ENCODE measurements at regions not wholly inside any gene's neighbourhood (a gene's known extent, or its start where the extent isn't known, plus 50 kb on each side); places are given as distances from the start of the nearest gene placed in this dataset.

- no peak for DNase-seq
Observed at GRCh38 chr2:2743164-2743571, 412.1 kb upstream of the MYT1L start.

GRCh38 chr2:2742726-2743125 is 411.7 kb upstream of the MYT1L start:
- H3K4me3 Mint-ChIP-seq: no peak overlapping the region
- peaks cover 2% of the 10 kb centered on the region for H3K9me3 Mint-ChIP-seq
- peaks cover 0 to 18% of the 10 kb centered on the region in 2 experiments for H3K9me3 ChIP-seq (ENCODE audit: control insufficient read depth in 1 of 2, insufficient read depth in 1 of 2, low read length in 2 of 2)
- ATAC-seq (ENCODE audit: poor library complexity) (no peak), DNase-seq (no peak)
- H3K4me3 ChIP-seq (ENCODE audit: low read length): no peak overlapping the region
- H3K27me3 ChIP-seq (ENCODE audit: control insufficient read depth in 1 of 2, insufficient read depth in 2 of 2, low read length in 2 of 2): no peaks in the 10 kb centered on the region
- H3K27me3 Mint-ChIP-seq: peaks cover 4% of the 10 kb centered on the region
- H3K4me1 ChIP-seq (ENCODE audit: insufficient read depth, low read length): no peaks in the 10 kb centered on the region
- no peak overlapping the region for H3K27ac ChIP-seq (ENCODE audit: low read depth in 1 of 2, low read length in 2 of 2)
- ChIA-PET POLR2A (no interaction called here), CTCF (no interaction called here)
- H3K4me1 Mint-ChIP-seq (ENCODE audit: low read depth): no peaks in the 10 kb centered on the region
- TF ChIP-seq, protein P1, sequence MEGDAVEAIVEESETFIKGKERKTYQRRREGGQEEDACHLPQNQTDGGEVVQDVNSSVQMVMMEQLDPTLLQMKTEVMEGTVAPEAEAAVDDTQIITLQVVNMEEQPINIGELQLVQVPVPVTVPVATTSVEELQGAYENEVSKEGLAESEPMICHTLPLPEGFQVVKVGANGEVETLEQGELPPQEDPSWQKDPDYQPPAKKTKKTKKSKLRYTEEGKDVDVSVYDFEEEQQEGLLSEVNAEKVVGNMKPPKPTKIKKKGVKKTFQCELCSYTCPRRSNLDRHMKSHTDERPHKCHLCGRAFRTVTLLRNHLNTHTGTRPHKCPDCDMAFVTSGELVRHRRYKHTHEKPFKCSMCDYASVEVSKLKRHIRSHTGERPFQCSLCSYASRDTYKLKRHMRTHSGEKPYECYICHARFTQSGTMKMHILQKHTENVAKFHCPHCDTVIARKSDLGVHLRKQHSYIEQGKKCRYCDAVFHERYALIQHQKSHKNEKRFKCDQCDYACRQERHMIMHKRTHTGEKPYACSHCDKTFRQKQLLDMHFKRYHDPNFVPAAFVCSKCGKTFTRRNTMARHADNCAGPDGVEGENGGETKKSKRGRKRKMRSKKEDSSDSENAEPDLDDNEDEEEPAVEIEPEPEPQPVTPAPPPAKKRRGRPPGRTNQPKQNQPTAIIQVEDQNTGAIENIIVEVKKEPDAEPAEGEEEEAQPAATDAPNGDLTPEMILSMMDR (IDR thresholded peaks at IDR 0.05): no peak
- no peaks in the 10 kb centered on the region for H3K36me3 ChIP-seq (ENCODE audit: insufficient read depth, low read length)
- no peaks in the 10 kb centered on the region for H3K36me3 Mint-ChIP-seq (ENCODE audit: low read depth)
- H3K27ac Mint-ChIP-seq: no peak overlapping the region
- intact Hi-C loops (cut with DNase I, micrococcal nuclease): no loop called here

More at GRCh38 chr2:2743164-2743571, 412.1 kb upstream of the MYT1L start:
- H3K4me3 Mint-ChIP-seq: no peak overlapping the region
- intact Hi-C loops (cut with DNase I, micrococcal nuclease): no loop called here
- CTCF ChIA-PET: no interaction called here
- TF ChIP-seq, protein P1 (IDR thresholded peaks at IDR 0.05): no peak
- H3K9me3 Mint-ChIP-seq: peaks cover 2% of the 10 kb centered on the region
- peaks cover 0 to 22% of the 10 kb centered on the region in 2 experiments for H3K9me3 ChIP-seq (ENCODE audit: control insufficient read depth in 1 of 2, insufficient read depth in 1 of 2, low read length in 2 of 2)
- ATAC-seq (ENCODE audit: poor library complexity): no peak
- no peaks in the 10 kb centered on the region for H3K27me3 ChIP-seq (ENCODE audit: control insufficient read depth in 1 of 2, insufficient read depth in 2 of 2, low read length in 2 of 2)
- no peak overlapping the region for H3K27ac Mint-ChIP-seq
- no peaks in the 10 kb centered on the region for H3K36me3 ChIP-seq (ENCODE audit: insufficient read depth, low read length)
- no peak overlapping the region for H3K4me3 ChIP-seq (ENCODE audit: low read length)
- no peaks in the 10 kb centered on the region for H3K4me1 ChIP-seq (ENCODE audit: insufficient read depth, low read length)
- no peak overlapping the region for H3K27ac ChIP-seq (ENCODE audit: low read depth in 1 of 2, low read length in 2 of 2)
- H3K27me3 Mint-ChIP-seq: peaks cover 4% of the 10 kb centered on the region
- POLR2A ChIA-PET: no interaction called here
- H3K4me1 Mint-ChIP-seq (ENCODE audit: low read depth): no peaks in the 10 kb centered on the region
- no peaks in the 10 kb centered on the region for H3K36me3 Mint-ChIP-seq (ENCODE audit: low read depth)

DNA sequence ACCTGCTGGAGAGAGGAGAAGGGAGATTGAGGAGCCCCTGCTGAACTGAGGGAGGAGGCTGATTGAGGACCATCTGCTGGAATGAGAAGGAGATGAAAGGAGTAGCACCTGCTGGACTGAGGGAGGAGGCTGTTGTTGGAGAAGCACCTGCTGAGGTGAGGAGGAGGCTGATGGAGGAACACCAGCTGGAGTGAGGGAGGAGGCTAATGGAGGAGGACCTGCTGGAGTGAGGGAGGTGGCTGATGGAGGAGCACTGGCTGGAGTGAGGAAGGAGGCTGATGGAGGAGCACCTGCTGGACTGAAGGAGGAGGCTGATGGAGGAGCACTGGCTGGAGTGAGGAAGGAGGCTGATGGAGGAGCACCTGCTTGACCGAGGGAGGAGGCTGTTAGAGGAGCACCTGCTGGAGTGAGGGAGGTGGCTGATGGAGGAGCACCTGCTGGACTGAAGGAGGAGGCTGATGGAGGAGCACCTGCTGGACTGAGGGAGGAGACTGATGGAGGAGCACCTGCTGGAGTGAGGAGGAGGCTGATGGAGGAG is 409.2 kb upstream of the MYT1L start:
- peaks cover 0 to 18% of the 10 kb centered on the region in 2 experiments for H3K9me3 ChIP-seq (ENCODE audit: control insufficient read depth in 1 of 2, insufficient read depth in 1 of 2, low read length in 2 of 2)
- H3K4me3 Mint-ChIP-seq: no peak overlapping the region
- no peaks in the 10 kb centered on the region for H3K36me3 Mint-ChIP-seq (ENCODE audit: low read depth)
- intact Hi-C loops (cut with DNase I, micrococcal nuclease): no loop called here
- no peak overlapping the region for H3K27ac Mint-ChIP-seq
- H3K36me3 ChIP-seq (ENCODE audit: insufficient read depth, low read length): no peaks in the 10 kb centered on the region
- no peaks in the 10 kb centered on the region for H3K4me1 ChIP-seq (ENCODE audit: insufficient read depth, low read length)
- CTCF ChIA-PET: interaction anchor here (0.7 kb wide), 1 partner anchor 198 kb away, joined by 4 read pairs; no protein-coding TSS in a partner anchor
- H3K27me3 ChIP-seq (ENCODE audit: control insufficient read depth in 1 of 2, insufficient read depth in 2 of 2, low read length in 2 of 2): no peaks in the 10 kb centered on the region
- no peak for DNase-seq
- H3K4me1 Mint-ChIP-seq (ENCODE audit: low read depth): no peaks in the 10 kb centered on the region
- POLR2A ChIA-PET: no interaction called here
- peaks cover 2% of the 10 kb centered on the region for H3K9me3 Mint-ChIP-seq
- H3K27me3 Mint-ChIP-seq: no peaks in the 10 kb centered on the region
- no peak overlapping the region for H3K4me3 ChIP-seq (ENCODE audit: low read length)
- TF ChIP-seq, protein P1 (IDR thresholded peaks at IDR 0.05): no peak
- no peak overlapping the region for H3K27ac ChIP-seq (ENCODE audit: low read depth in 1 of 2, low read length in 2 of 2)
- no peak for ATAC-seq (ENCODE audit: poor library complexity)

All from CD4-positive, alpha-beta T cell (primary cell).